Stomach (tissue), 4 donors: ENCODE measurements at regions not wholly inside any gene's neighbourhood (a gene's known extent, or its start where the extent isn't known, plus 50 kb on each side); places are given as distances from the start of the nearest gene placed in this dataset.

ENCODE experiments used
- POLR2A ChIP-seq, 4 donors: fragments of 450-650 bp; IDR thresholded peaks; one replicate each; pipeline ENCODE4 v1.6.1; 2016; ENCODE audit warnings: antibody characterized with exemption in 4 of 4, control low read depth in 2 of 4, mild to moderate bottlenecking in 1 of 4, moderate library complexity in 1 of 4
- POLR2AphosphoS5 ChIP-seq, 3 donors: sonication (generic); formaldehyde crosslinking; IDR thresholded peaks; one replicate each; pipeline ENCODE4 v1.6.1; 2016; ENCODE audit warnings: antibody characterized with exemption in 3 of 3
- TF ChIP-seq, protein P1 (sequence below), 7 experiments: fragments of 450-650 bp in 4 of 7; fragments of 200-600 bp in 3 of 7; sonication (generic) in 3 of 7; IDR thresholded peaks; one replicate each; pipeline ENCODE4 v1.5.1; 2016 to 2019; ENCODE audit warnings: antibody characterized with exemption in 7 of 7, control low read depth in 2 of 7, mild to moderate bottlenecking in 1 of 7

DNA sequence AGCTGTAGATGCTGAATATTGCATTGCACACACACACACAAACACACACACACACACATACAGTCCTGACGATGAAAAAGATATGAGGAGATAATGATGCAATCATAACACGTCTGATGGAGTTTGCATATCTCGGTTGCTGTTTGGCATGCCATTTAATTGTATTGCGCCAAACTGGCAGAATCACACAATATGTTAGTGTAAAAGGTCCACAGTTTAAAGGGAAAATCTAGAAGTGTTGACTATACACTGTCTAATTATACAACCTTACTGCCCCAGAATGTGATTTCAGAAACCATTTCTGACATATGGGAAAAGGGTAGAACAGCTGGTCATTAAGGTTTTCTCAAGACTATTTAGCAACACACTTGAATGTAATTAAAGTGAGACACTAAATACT is 123.7 kb upstream of the PROX1 start:
- TF ChIP-seq POLR2A (IDR thresholded peaks at IDR 0.05), result no peak
- TF ChIP-seq, protein P1, sequence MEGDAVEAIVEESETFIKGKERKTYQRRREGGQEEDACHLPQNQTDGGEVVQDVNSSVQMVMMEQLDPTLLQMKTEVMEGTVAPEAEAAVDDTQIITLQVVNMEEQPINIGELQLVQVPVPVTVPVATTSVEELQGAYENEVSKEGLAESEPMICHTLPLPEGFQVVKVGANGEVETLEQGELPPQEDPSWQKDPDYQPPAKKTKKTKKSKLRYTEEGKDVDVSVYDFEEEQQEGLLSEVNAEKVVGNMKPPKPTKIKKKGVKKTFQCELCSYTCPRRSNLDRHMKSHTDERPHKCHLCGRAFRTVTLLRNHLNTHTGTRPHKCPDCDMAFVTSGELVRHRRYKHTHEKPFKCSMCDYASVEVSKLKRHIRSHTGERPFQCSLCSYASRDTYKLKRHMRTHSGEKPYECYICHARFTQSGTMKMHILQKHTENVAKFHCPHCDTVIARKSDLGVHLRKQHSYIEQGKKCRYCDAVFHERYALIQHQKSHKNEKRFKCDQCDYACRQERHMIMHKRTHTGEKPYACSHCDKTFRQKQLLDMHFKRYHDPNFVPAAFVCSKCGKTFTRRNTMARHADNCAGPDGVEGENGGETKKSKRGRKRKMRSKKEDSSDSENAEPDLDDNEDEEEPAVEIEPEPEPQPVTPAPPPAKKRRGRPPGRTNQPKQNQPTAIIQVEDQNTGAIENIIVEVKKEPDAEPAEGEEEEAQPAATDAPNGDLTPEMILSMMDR (IDR thresholded peaks at IDR 0.05), result no peak
- no peak for TF ChIP-seq POLR2AphosphoS5 (IDR thresholded peaks at IDR 0.05)
